ENCODE measurements at regions not wholly inside any gene's neighbourhood (a gene's known extent, or its start where the extent isn't known, plus 50 kb on each side); places are given as distances from the start of the nearest gene placed in this dataset.

- no peak for TF ChIP-seq CTCF (conservative IDR thresholded peaks at IDR 0.05)
- no peak for TF ChIP-seq EZH2 (IDR thresholded peaks at IDR 0.05; ENCODE audit: low read depth)
Observed at GRCh38 chr2:123245156-123245555, 779.9 kb upstream of the CNTNAP5 start.

Measured in PC-9 (cell line).